DOHH2 (cell line): ENCODE measurements at regions not wholly inside any gene's neighbourhood (a gene's known extent, or its start where the extent isn't known, plus 50 kb on each side); places are given as distances from the start of the nearest gene placed in this dataset.

Experiments
- EZH2phosphoT487 ChIP-seq: fragments of 200-600 bp; sonication (generic); IDR thresholded peaks from 2 replicates; pipeline ENCODE4 v1.6.1; 2017; ENCODE audit warnings: borderline replicate concordance, mild to moderate bottlenecking, antibody characterized with exemption, low read length, moderate library complexity, mixed read lengths
- TF ChIP-seq, protein P1 (sequence below): fragments of 200-600 bp; sonication (generic); IDR thresholded peaks from one replicate; pipeline ENCODE4 v1.5.1; 2014; ENCODE audit warnings: antibody characterized with exemption, mild to moderate bottlenecking, low read depth, low read length; ENCODE audit not compliant: poor library complexity, severe bottlenecking

DNA sequence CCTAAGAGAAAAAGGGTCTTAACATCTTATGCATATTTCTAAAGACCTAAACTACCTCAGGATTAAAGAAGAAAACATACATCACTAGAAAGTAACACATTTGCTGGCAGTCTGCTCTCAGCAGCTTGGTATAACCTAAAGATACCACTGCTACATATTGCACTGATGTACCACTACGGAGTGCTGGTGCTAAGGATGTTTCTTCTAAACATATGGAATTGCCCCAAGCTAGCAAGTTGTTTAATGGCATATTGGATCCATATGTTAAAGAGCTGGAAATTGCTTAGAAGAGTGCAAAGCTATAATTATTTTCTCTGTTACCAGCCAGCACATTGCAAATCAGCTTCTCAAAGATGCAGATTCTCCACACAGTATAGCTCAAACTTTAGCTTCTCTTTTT is 436.5 kb upstream of the GALNTL6 start:
- TF ChIP-seq, protein P1, sequence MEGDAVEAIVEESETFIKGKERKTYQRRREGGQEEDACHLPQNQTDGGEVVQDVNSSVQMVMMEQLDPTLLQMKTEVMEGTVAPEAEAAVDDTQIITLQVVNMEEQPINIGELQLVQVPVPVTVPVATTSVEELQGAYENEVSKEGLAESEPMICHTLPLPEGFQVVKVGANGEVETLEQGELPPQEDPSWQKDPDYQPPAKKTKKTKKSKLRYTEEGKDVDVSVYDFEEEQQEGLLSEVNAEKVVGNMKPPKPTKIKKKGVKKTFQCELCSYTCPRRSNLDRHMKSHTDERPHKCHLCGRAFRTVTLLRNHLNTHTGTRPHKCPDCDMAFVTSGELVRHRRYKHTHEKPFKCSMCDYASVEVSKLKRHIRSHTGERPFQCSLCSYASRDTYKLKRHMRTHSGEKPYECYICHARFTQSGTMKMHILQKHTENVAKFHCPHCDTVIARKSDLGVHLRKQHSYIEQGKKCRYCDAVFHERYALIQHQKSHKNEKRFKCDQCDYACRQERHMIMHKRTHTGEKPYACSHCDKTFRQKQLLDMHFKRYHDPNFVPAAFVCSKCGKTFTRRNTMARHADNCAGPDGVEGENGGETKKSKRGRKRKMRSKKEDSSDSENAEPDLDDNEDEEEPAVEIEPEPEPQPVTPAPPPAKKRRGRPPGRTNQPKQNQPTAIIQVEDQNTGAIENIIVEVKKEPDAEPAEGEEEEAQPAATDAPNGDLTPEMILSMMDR = no peak
- no peak for TF ChIP-seq EZH2phosphoT487
